Inflammatory macrophage treated with lipopolysaccharide for 1 hour (primary cell): ENCODE measurements at regions not wholly inside any gene's neighbourhood (a gene's known extent, or its start where the extent isn't known, plus 50 kb on each side); places are given as distances from the start of the nearest gene placed in this dataset.

Experiments used
- DNase-seq, 2 donors: peaks; one replicate each; pipeline ENCODE4 v3.0.0-alpha.2; 2020 to 2022

- DNase-seq: no peak
Observed at GRCh38 chr4:151930372-151930771, 169.6 kb upstream of the GATB start.

- DNase-seq: no peak
Observed at GRCh38 chr4:151928112-151928511, 167.3 kb upstream of the GATB start.

GRCh38 chr4:151922811-151923210 is 162.0 kb upstream of the GATB start:
- DNase-seq: no peak

GRCh38 chr4:151922306-151922705 is 161.5 kb upstream of the GATB start:
- DNase-seq: no peak

- DNase-seq: no peak
Observed at GRCh38 chr4:151921811-151922210, 161.0 kb upstream of the GATB start.

- DNase-seq: no peak
Observed at GRCh38 chr4:151921386-151921785, 160.6 kb upstream of the GATB start.

GRCh38 chr4:151917145-151917734 is 156.4 kb upstream of the GATB start:
- no peak for DNase-seq

GRCh38 chr4:151912632-151913031 is 151.8 kb upstream of the GATB start:
- DNase-seq: no peak

GRCh38 chr4:151911970-151912369 is 151.2 kb upstream of the GATB start:
- DNase-seq: no peak

GRCh38 chr4:151908734-151909497 is 148.1 kb upstream of the GATB start:
- DNase-seq: no peak

GRCh38 chr4:151908201-151908600 is 147.4 kb upstream of the GATB start:
- DNase-seq: no peak

GRCh38 chr4:151906438-151906837 is 145.6 kb upstream of the GATB start:
- DNase-seq: no peak

GRCh38 chr4:151905197-151905596 is 144.4 kb upstream of the GATB start:
- peak; percentile 26 to 30 for DNase-seq

- no peak for DNase-seq
Observed at GRCh38 chr4:151901631-151902030, 140.8 kb upstream of the GATB start.

GRCh38 chr4:151896880-151897279 is 136.1 kb upstream of the GATB start:
- DNase-seq: no peak

- no peak for DNase-seq
Observed at GRCh38 chr4:151895671-151896070, 134.9 kb upstream of the GATB start.

GRCh38 chr4:151894246-151894645 is 133.4 kb upstream of the GATB start:
- DNase-seq: no peak

- DNase-seq: peak in 1 of 2 donors; percentile 31
Observed at GRCh38 chr4:151888367-151888866, 127.6 kb upstream of the GATB start.

- DNase-seq: no peak
Observed at GRCh38 chr4:151887816-151888180, 127.0 kb upstream of the GATB start.

- peak; percentile 64 to 70 for DNase-seq
Observed at GRCh38 chr4:151887031-151887815, 126.4 kb upstream of the GATB start.

- no peak for DNase-seq
Observed at GRCh38 chr4:151885123-151885522, 124.3 kb upstream of the GATB start.

- DNase-seq: no peak
Observed at GRCh38 chr4:151883747-151884146, 122.9 kb upstream of the GATB start.

GRCh38 chr4:151882072-151882803 is 121.4 kb upstream of the GATB start:
- no peak for DNase-seq
